ENCODE measurements at regions not wholly inside any gene's neighbourhood (a gene's known extent, or its start where the extent isn't known, plus 50 kb on each side); places are given as distances from the start of the nearest gene placed in this dataset.
"Not testable (repeated sequence)": the region's sequence is repeated elsewhere in the genome, so short reads cannot be mapped to it uniquely, and the experiment has no call there.

DNA sequence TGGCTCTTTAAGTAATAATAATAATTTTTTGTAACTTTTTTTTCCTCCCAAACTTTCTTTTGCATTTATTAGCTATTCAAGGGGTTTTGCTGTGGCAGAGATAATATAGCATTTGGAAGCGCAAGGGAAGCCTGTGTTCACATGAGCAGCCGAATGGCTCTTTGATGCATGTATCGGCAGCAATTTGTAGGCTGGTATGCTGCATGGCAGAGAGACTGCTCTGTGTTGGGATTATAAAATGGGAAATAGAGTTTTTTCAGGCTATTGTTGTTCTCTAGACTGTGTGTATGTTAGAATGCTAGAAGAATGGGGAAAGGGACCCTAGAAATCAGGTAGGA is 94.6 kb upstream of the SALL1 start:
- no peak for DNase-seq
- no peak for ATAC-seq
- no peaks in the 10 kb centered on the region for H3K4me1 Mint-ChIP-seq

DNA sequence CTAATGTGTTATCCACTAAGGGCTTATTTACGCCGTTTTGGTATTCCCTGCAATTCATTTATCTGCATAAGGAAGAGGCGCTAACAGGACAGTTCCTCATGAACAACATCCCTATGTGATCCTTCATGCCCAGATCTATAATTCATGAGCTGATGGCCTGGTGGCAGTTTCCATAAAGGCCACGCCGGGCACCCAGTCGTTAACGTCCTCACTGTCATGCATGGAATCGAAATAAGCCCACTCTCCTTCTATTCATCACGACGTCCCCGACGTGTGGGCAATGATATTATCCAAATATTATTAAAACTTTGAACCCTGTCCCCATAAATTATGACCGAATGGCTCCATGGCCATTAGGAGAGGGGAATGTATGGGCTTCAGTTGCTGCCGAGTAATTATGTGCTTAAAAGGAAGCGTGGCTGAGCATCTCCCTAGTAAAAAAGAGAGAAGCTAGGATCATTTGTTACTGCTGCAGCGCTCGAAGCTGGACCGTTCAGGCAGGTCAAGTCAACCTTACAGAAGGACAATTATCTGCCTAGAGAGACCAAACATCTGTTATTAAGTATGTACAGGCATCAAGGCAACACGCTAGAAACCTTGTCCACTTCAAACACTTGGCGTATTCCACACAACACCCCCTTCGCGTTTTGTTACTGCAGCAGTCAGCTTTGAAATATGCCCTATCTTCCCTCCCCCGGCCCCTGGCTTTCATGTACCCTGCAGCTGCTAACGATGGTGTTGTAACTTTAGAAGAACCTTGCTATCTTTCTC is 94.0 kb upstream of the SALL1 start:
- Mint-ChIP-seq H3K27ac (no peak overlapping the region), H3K27me3 (no peaks in the 10 kb centered on the region), H3K4me3 (no peak overlapping the region), H3K9me3 (peaks cover 0 to 2% of the 10 kb centered on the region in 2 donors), H3K4me1 (no peaks in the 10 kb centered on the region)
- ATAC-seq: no peak
- no peak for DNase-seq

More for the DNA sequence above, 94.6 kb upstream of the SALL1 start:
- Mint-ChIP-seq H3K27ac (no peak overlapping the region), H3K9me3 (no peaks in the 10 kb centered on the region), H3K4me3 (no peak overlapping the region), H3K27me3 (no peaks in the 10 kb centered on the region)

DNA sequence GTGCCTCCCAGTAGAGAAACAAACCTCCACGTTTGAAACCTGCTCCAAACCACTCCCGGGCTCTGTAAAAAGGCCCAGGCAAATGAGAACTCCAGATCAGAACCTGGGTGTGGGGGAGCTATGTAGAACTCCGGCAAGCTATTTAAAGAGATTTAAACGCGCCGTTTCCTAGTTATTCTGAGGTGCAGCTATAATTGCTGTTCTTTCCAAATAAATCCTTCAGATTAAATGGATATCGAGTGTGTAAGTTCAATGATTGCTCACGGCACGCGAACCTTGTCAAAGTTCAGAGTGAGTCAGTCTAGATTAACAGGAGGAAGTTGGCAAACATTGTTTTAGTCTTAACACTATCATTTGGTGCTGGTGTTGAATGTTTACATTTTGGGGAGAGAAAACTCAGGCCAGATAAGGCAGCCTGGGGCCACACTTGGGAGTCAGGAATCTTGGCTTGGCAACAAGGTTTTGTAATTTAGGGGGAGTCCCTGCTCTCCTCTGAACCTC is 92.9 kb upstream of the SALL1 start:
- no peak overlapping the region for H3K4me3 Mint-ChIP-seq

DNA sequence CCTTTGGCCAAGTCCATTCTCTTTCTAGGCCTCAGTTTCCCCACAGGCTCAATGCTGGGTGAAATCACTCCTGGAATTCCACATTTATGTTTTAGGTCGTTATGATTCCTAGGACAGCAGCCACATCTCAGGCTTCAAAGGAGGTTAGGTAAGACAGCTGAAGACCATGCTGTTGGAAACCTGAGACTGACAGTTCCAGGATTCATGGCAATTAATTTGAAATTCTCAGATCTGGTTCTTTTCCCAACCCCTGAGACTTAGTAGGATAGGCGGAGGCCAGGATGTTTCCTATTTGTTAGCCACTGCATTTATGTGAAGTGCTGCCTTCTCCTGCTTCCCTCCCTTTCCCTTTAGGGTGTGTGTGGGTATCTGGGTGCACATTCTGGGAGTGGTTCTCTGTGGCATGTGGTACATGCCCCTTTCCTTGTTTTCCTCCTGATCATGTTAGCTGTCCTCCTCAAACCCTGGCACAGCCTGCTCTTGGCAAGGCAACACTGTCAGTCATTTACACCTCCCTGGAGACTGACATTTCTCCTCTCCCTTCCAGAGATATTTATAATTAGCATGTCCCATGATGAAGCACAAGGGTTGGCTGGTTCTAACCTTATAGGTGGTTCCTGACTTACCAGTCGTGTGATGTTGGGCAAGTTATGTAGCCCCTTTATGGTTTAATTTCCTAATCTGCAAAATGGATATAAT is 91.4 kb upstream of the SALL1 start:
- Mint-ChIP-seq H3K9me3 (peaks cover 12 to 14% of the 10 kb centered on the region in 2 donors), H3K4me1 (no peaks in the 10 kb centered on the region), H3K4me3 (no peak overlapping the region), H3K27me3 (no peaks in the 10 kb centered on the region), H3K27ac (no peak overlapping the region)
- no peak for ATAC-seq
- no peak for DNase-seq

More for the DNA sequence above, 92.9 kb upstream of the SALL1 start:
- H3K27me3 Mint-ChIP-seq: no peaks in the 10 kb centered on the region
- H3K4me1 Mint-ChIP-seq: no peaks in the 10 kb centered on the region
- peaks cover 8 to 13% of the 10 kb centered on the region in 2 donors for H3K9me3 Mint-ChIP-seq
- no peak overlapping the region for H3K27ac Mint-ChIP-seq
- DNase-seq (no peak), ATAC-seq (no peak)

DNA sequence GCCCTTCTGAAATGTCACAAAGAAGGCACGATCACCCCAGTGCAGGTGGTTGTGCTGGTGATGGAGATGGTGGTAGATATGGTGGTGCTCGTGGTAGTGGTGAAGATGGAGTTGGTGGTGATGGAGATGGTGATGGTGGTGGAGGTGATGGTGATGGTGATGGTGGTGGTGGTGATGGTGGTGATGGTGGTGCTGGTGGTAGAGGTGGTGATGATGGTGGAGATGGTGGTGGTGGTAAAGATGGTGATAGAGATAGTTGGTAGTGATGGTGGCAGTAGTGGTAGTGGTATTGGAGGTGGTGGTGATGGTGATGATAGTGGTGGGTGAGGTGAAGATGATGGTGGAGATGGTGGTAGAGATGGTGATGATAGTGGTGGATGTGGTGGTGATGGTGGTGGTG is 88.1 kb upstream of the SALL1 start:
- Mint-ChIP-seq H3K4me1 (no peaks in the 10 kb centered on the region), H3K9me3 (peaks cover 12 to 14% of the 10 kb centered on the region in 2 donors), H3K27ac (peak overlapping the region in 1 of 2 donors; percentile 50), H3K4me3 (no peak overlapping the region), H3K27me3 (no peaks in the 10 kb centered on the region)
- ATAC-seq (no peak), DNase-seq (no peak)

DNA sequence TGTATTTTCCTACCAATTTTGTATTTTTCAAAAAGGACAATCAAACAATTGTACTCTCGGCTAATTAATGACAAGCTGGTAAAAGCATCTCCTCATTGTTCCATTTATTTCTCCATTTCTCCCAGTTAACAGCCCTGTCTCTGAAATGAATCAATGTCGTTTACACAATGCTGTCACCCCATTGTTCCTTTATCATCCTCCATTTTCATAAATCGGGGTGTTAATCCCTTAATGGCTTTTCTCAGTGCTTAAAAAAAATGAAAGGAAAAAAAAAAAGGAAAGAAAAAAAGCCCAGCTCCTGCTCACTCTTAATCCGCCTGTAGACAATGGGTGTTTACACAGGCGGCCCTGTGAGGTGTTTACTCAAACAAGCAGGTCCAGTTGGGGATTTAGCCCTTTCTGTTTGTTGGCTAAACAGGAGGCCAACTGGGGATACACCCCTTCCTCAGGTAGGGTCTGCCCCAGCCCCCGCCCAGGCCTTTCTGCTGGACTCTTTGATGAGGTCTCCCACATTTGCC is 86.8 kb upstream of the SALL1 start:
- Mint-ChIP-seq H3K27me3 (no peaks in the 10 kb centered on the region), H3K4me1 (no peaks in the 10 kb centered on the region), H3K27ac (no peak overlapping the region), H3K4me3 (no peak overlapping the region), H3K9me3 (peaks cover 12 to 14% of the 10 kb centered on the region in 2 donors)
- ATAC-seq: no peak
- no peak for DNase-seq

GRCh38 chr16:51237207-51237606 is 86.1 kb upstream of the SALL1 start:
- no peak overlapping the region for H3K27ac Mint-ChIP-seq
- no peaks in the 10 kb centered on the region for H3K27me3 Mint-ChIP-seq
- no peak overlapping the region for H3K4me3 Mint-ChIP-seq
- no peak for ATAC-seq
- no peak for DNase-seq
- H3K4me1 Mint-ChIP-seq: no peaks in the 10 kb centered on the region
- peaks cover 12 to 14% of the 10 kb centered on the region in 2 donors for H3K9me3 Mint-ChIP-seq

GRCh38 chr16:51236583-51236982 is 85.5 kb upstream of the SALL1 start:
- H3K27ac Mint-ChIP-seq: no peak overlapping the region
- H3K9me3 Mint-ChIP-seq: peaks cover 12 to 14% of the 10 kb centered on the region in 2 donors
- DNase-seq (no peak), ATAC-seq (no peak)
- H3K4me3 Mint-ChIP-seq: no peak overlapping the region
- H3K27me3 Mint-ChIP-seq: no peaks in the 10 kb centered on the region
- H3K4me1 Mint-ChIP-seq: no peaks in the 10 kb centered on the region

DNA sequence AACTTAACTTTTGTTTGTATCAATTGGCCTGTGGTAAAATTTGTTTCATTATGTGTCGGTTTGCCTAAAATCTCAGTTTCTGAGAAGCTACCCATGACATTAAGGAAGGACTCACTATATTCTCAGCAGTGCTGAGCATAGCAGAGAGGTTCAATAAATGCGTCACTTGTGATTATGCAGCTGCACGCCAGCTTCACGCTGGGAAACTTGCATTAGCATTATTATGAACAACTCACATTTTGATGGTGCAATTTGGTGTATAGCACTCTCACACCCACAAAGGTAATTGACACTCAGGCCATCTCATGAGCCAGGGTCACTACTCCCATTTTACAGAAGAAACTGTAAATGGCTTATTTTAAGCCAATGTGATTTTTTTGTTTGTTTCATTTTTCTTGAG is 80.6 kb upstream of the SALL1 start:
- peaks cover 0 to 3% of the 10 kb centered on the region in 2 donors for H3K9me3 Mint-ChIP-seq
- no peaks in the 10 kb centered on the region for H3K27me3 Mint-ChIP-seq
- no peak for DNase-seq
- no peak for ATAC-seq
- no peak overlapping the region for H3K27ac Mint-ChIP-seq
- no peaks in the 10 kb centered on the region for H3K4me1 Mint-ChIP-seq
- no peak overlapping the region for H3K4me3 Mint-ChIP-seq

- not testable (repeated sequence) for DNase-seq, H3K4me3 Mint-ChIP-seq
These were observed 79.0 kb upstream of the SALL1 start for GRCh38 chr16:51230035-51230434.

DNA sequence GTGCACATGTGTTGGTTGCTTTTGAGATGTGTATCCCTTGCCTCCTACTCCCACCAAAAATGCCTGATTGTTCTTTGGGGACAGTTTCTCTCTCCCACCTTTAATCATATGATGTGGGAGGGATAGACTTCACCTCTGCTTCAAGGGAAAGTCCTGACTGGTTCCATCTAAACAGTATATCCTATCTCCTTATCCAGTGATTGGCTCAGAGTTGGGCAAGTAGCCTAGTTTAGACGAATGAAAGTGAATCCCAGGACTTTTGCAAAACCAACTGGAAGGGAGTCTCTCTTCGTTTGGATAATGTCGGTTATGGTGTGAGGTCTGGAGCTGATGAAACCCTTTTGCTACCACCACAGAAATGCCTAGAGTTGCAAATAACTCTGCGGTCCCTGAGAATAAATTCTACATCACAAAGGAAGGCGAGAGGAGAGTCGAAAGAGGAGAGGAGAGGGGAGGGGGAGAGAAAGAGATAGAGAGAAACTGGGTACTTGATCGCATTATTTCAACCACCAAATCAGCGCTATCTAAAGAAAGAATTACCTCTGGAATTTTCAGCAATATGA is 77.1 kb upstream of the SALL1 start:
- Mint-ChIP-seq H3K4me1 (no peaks in the 10 kb centered on the region), H3K4me3 (no peak overlapping the region), H3K9me3 (peaks cover 3 to 6% of the 10 kb centered on the region in 2 donors), H3K27me3 (no peaks in the 10 kb centered on the region), H3K27ac (no peak overlapping the region)
- DNase-seq (no peak), ATAC-seq (no peak)

More at GRCh38 chr16:51230035-51230434, 79.0 kb upstream of the SALL1 start:
- not testable (repeated sequence) for H3K9me3 Mint-ChIP-seq, H3K27me3 Mint-ChIP-seq, H3K27ac Mint-ChIP-seq, H3K4me1 Mint-ChIP-seq, ATAC-seq

- Mint-ChIP-seq H3K4me3 (no peak overlapping the region), H3K27ac (no peak overlapping the region), H3K27me3 (no peaks in the 10 kb centered on the region), H3K9me3 (peaks cover 3 to 6% of the 10 kb centered on the region in 2 donors), H3K4me1 (no peaks in the 10 kb centered on the region)
- DNase-seq: no peak
- ATAC-seq: no peak
These were observed 74.8 kb upstream of the SALL1 start for GRCh38 chr16:51225878-51226277.

DNA sequence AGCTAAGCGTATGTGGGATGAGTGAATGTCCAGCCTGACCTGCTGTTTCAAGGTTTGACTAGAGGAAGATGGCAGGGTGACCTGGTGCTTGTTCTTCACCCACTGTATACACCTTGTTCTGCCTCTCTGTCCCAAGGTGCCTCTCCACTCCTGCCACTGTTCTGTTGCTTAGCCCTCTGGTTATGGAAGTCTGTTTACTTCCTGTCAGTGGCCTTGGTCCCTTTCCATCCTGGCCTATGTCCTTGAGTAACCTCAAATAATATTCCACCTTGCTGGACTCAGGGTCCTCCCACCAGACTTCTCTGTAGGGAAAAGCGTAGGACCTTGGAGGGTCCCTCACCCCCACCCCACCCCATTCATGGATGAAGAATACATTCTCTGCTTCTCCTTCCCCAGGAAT is 73.2 kb upstream of the SALL1 start:
- H3K9me3 Mint-ChIP-seq: peaks cover 0 to 6% of the 10 kb centered on the region in 2 donors

DNA sequence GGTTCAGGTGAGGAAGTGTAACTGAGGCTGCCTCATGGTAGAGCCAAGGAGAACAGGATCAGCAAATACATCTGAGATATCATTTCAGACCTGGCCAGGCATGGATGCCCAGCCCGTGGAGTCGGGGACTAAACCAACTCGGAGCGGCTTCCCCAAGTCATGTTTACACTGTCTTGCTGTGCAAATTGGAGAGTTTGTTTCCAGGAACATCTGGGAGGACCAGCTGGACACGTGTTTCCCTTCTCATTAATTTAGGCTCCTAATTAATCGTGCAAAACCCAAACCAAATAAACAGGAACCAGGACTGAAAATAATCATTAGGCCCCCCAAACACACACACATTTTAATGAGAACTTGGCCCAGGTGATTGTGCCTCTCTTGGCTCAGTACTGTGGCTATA is 70.9 kb upstream of the SALL1 start:
- peaks cover 0 to 18% of the 10 kb centered on the region in 2 donors for H3K9me3 Mint-ChIP-seq
- ATAC-seq (no peak), DNase-seq (no peak)
- no peaks in the 10 kb centered on the region for H3K27me3 Mint-ChIP-seq
- H3K4me3 Mint-ChIP-seq: no peak overlapping the region
- H3K27ac Mint-ChIP-seq: no peak overlapping the region
- H3K4me1 Mint-ChIP-seq: no peaks in the 10 kb centered on the region

More for the DNA sequence above, 73.2 kb upstream of the SALL1 start:
- DNase-seq (no peak), ATAC-seq (no peak)
- Mint-ChIP-seq H3K27me3 (no peaks in the 10 kb centered on the region), H3K4me3 (no peak overlapping the region), H3K4me1 (no peaks in the 10 kb centered on the region), H3K27ac (peak overlapping the region in 1 of 2 donors; percentile 34)

GRCh38 chr16:51211148-51211547 is 60.1 kb upstream of the SALL1 start:
- peaks cover 5 to 28% of the 10 kb centered on the region in 2 donors for H3K9me3 Mint-ChIP-seq
- no peaks in the 10 kb centered on the region for H3K27me3 Mint-ChIP-seq
- H3K4me3 Mint-ChIP-seq: no peak overlapping the region
- no peak for DNase-seq
- H3K4me1 Mint-ChIP-seq: no peaks in the 10 kb centered on the region
- no peak overlapping the region for H3K27ac Mint-ChIP-seq
- no peak for ATAC-seq

DNA sequence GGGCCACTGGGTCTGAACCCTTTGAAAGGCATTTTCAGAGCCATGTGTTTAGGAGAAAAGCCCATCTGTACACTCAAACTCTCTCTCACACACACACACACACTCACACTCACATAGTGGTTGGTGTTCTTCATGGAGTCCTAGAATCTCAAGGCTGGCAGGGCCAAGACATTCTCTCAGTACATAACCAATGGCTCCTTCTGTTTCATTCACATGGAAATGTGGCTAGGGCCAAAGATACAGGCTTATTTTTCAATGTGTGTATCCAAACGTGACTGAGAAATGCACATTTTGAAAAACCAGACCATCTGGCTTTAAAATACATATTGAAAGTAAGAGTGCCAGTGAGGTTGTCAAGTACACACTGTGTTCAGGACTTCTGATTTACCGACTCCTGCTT is 59.0 kb upstream of the SALL1 start:
- Mint-ChIP-seq H3K9me3 (peaks cover 4 to 18% of the 10 kb centered on the region in 2 donors), H3K4me1 (no peaks in the 10 kb centered on the region), H3K27ac (no peak overlapping the region), H3K4me3 (no peak overlapping the region), H3K27me3 (no peaks in the 10 kb centered on the region)
- DNase-seq (no peak), ATAC-seq (no peak)

All from stimulated activated naive CD8-positive, alpha-beta T cell treated with anti-CD3 and anti-CD28 coated beads, Interleukin-15, amount 100 ng/mL, for 72 hours (primary cell).